Hepatocyte (in vitro differentiated cells): ENCODE measurements at regions not wholly inside any gene's neighbourhood (a gene's known extent, or its start where the extent isn't known, plus 50 kb on each side); places are given as distances from the start of the nearest gene placed in this dataset.

Experiments used
- CTCF ChIP-seq: fragments of 200-600 bp; sonication (generic); IDR thresholded peaks from 2 replicates; pipeline ENCODE4 v1.5.1; 2016; ENCODE audit warnings: antibody characterized with exemption, mild to moderate bottlenecking; ENCODE audit not compliant: poor library complexity
- EZH2 ChIP-seq: fragments of 200-600 bp; sonication (generic); IDR thresholded peaks from 2 replicates; pipeline ENCODE4 v1.6.1; 2016; ENCODE audit warnings: antibody characterized with exemption, mild to moderate bottlenecking, borderline replicate concordance

DNA sequence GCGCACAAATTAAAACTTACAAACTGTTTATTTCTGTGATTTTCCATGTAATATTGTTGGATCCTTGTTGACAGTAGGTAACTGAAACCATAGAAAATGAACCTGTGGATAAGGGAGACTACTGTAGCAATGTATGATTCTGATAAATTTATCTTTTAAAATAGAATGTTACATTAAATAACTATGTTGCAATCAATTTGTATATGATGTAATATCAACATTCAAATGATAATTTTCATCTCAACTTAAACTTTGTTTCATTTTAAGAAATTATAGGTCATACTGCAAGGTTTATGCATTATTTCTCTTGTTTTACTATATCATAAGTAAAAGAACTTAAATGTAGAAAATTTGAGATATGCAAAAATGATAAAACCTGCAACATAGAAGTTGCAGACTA is 718.0 kb upstream of the MBL2 start:
- TF ChIP-seq CTCF (no peak), EZH2 (no peak)
